Endothelial cell of umbilical vein (primary cell): ENCODE measurements at regions not wholly inside any gene's neighbourhood (a gene's known extent, or its start where the extent isn't known, plus 50 kb on each side); places are given as distances from the start of the nearest gene placed in this dataset.
"Not testable (repeated sequence)": the region's sequence is repeated elsewhere in the genome, so short reads cannot be mapped to it uniquely, and the experiment has no call there.

Experiments
- BruUV-seq: library from RNA; stranded (reverse); fragments of 400-500 nt; replicated peaks from 2 replicates; lab custom pipeline; 2021; lab: Mats Ljungman, UMichigan
- CTCF ChIA-PET: fragments of 300-600, 350-600 bp; sonication (Branson Sonifier 250); formaldehyde crosslinking; loops from one replicate; lab custom pipeline; 2021; ENCODE audit warnings: antibody characterized with exemption, inconsistent platforms; lab: Charles Lee
- POLR2A ChIA-PET: fragments of 300-600, 350-600 bp; sonication (Branson Sonifier 250); formaldehyde crosslinking; loops from one replicate; lab custom pipeline; 2021; ENCODE audit warnings: antibody characterized with exemption, inconsistent platforms; lab: Charles Lee
- DNase-seq: peaks from one replicate; pipeline ENCODE4 v3.0.0-alpha.2; 2011; ENCODE audit warnings: low read depth, low spot score
- FAIRE-seq: peaks from 2 replicates; lab custom pipeline; 2011; peaks lifted over from hg19 to GRCh38; lab: Jason Lieb, UNC
- H2AFZ ChIP-seq: 2 replicates; pipeline ENCODE4 v1.6.0; 2012; ENCODE audit warnings: low read depth, low read length, control low read depth, inconsistent platforms
- H3K27ac ChIP-seq: 2 replicates; pipeline ENCODE4 v1.5.1; 2011; ENCODE audit warnings: low read depth, mild to moderate bottlenecking, control low read depth, low read length, moderate library complexity; ENCODE audit not compliant: insufficient read depth
- H3K27me3 ChIP-seq, 2 experiments: 2 replicates each; pipeline versions ENCODE4 v1.6.0 to v1.6.1; 2011; ENCODE audit warnings: low read length in 2 of 2, mixed read lengths in 1 of 2; ENCODE audit not compliant: control insufficient read depth in 2 of 2, insufficient read depth in 2 of 2
- H3K36me3 ChIP-seq, 2 experiments: 2 replicates in 1 of 2; 3 replicates in 1 of 2; pipeline ENCODE4 v1.5.1; 2011; ENCODE audit warnings: low read length in 2 of 2, mild to moderate bottlenecking in 1 of 2, moderate library complexity in 1 of 2; ENCODE audit not compliant: control insufficient read depth in 2 of 2, insufficient read depth in 2 of 2; ENCODE audit errors: extremely low read depth in 1 of 2
- H3K4me1 ChIP-seq: 3 replicates; pipeline ENCODE4 v1.5.1; 2011; ENCODE audit warnings: mild to moderate bottlenecking, low read length; ENCODE audit not compliant: control insufficient read depth, insufficient read depth; ENCODE audit errors: extremely low read depth
- H3K4me2 ChIP-seq: 2 replicates; pipeline ENCODE4 v1.6.1; 2011; ENCODE audit warnings: low read length, control low read depth, mixed read lengths; ENCODE audit not compliant: insufficient read depth
- H3K4me3 ChIP-seq, 3 experiments: fragments of 200-600 bp in 1 of 3; sonication (generic), shearing (Covaris generic) in 1 of 3; replicated peaks in 1 of 3; 2 replicates each; pipeline ENCODE4 v1.5.1; 2011 to 2016; ENCODE audit warnings: control low read depth in 3 of 3, low read length in 3 of 3, mild to moderate bottlenecking in 2 of 3, inconsistent platforms in 1 of 3, low read depth in 1 of 3, moderate library complexity in 1 of 3; ENCODE audit not compliant: insufficient read depth in 1 of 3
- H3K79me2 ChIP-seq: 2 replicates; pipeline ENCODE4 v1.6.0; 2012; ENCODE audit warnings: low read length, inconsistent platforms; ENCODE audit not compliant: control insufficient read depth, insufficient read depth
- H3K9ac ChIP-seq: replicated peaks from 2 replicates; pipeline ENCODE3; 2011; ENCODE audit warnings: low read length, control low read depth; ENCODE audit not compliant: insufficient read depth; ENCODE audit errors: extremely low read depth
- H3K9me1 ChIP-seq: replicated peaks from 3 replicates; pipeline ENCODE4 v1.6.0; 2011; ENCODE audit warnings: mild to moderate bottlenecking, low read length; ENCODE audit not compliant: control insufficient read depth, insufficient read depth; ENCODE audit errors: extremely low read depth
- H3K9me3 ChIP-seq: replicated peaks from 2 replicates; pipeline ENCODE4 v1.5.1; 2012; ENCODE audit warnings: low read length, inconsistent platforms; ENCODE audit not compliant: control insufficient read depth, insufficient read depth
- H4K20me1 ChIP-seq: replicated peaks from 2 replicates; pipeline ENCODE3; 2011; ENCODE audit warnings: mild to moderate bottlenecking, low read length; ENCODE audit not compliant: control insufficient read depth, insufficient read depth; ENCODE audit errors: extremely low read depth
- CTCF ChIP-seq, 2 donors: IDR thresholded peaks; 1 replicate in 1 of 2; 2 replicates in 1 of 2; pipeline ENCODE4 v1.5.1; 2011; ENCODE audit warnings: low read length in 2 of 2, mild to moderate bottlenecking in 2 of 2, moderate library complexity in 2 of 2, control low read depth in 1 of 2, inconsistent platforms in 1 of 2, low read depth in 1 of 2; ENCODE audit not compliant: insufficient read depth in 1 of 2; ENCODE audit errors: extremely low read depth in 1 of 2
- EZH2 ChIP-seq: IDR thresholded peaks from 2 replicates; pipeline ENCODE4 v1.6.1; 2012; ENCODE audit warnings: borderline replicate concordance, low read depth, mild to moderate bottlenecking, moderate library complexity, low read length, inconsistent platforms; ENCODE audit not compliant: severe bottlenecking
- GATA2 ChIP-seq: IDR thresholded peaks from 2 replicates; pipeline ENCODE4 v1.7.0; 2011; ENCODE audit warnings: low read depth, mild to moderate bottlenecking, moderate library complexity, mixed read lengths, low read length; ENCODE audit not compliant: insufficient read length, insufficient read depth
- JUN ChIP-seq: IDR thresholded peaks from 2 replicates; pipeline ENCODE4 v1.6.1; 2011; ENCODE audit warnings: borderline replicate concordance, low read depth; ENCODE audit not compliant: insufficient read length, insufficient read depth
- MAX ChIP-seq: IDR thresholded peaks from 2 replicates; pipeline ENCODE4 v1.6.1; 2011; ENCODE audit not compliant: insufficient read depth, insufficient read length
- MYC ChIP-seq: IDR thresholded peaks from one replicate; pipeline ENCODE4 v1.6.1; 2011; ENCODE audit warnings: mild to moderate bottlenecking, low read depth, low read length
- POLR2A ChIP-seq: IDR thresholded peaks from 2 replicates; pipeline ENCODE4 v1.6.1; 2012; ENCODE audit warnings: low read depth, mild to moderate bottlenecking, control low read depth, low read length
- POLR2AphosphoS5 ChIP-seq: IDR thresholded peaks from 2 replicates; pipeline ENCODE4 v1.6.1; 2012; ENCODE audit warnings: low read depth, mild to moderate bottlenecking, control low read depth, low read length, moderate library complexity; ENCODE audit not compliant: insufficient read depth
- dilution Hi-C: fragments of 300-500 bp; cut with MboI; formaldehyde crosslinking; loops from one replicate; pipeline ENCODE4 v1.15.0; 2019; ENCODE audit warnings: low sequenced_read_pairs; ENCODE audit not compliant: extremely low pct_ligation_motif_present
- intact Hi-C: fragments of 100-400 bp; cut with micrococcal nuclease; formaldehyde crosslinking; loops from one replicate; pipeline ENCODE4 v1.10.0; 2022

GRCh38 chr6:86192123-86192522 is 549.4 kb upstream of the SYNCRIP start:
- no peak overlapping the region for H3K4me2 ChIP-seq
- H3K9me1 ChIP-seq: no peaks in the 10 kb centered on the region
- FAIRE-seq (no peak), DNase-seq (peak; percentile 15)
- H3K27me3 ChIP-seq: no peaks in the 10 kb centered on the region
- H2AFZ ChIP-seq: no peak overlapping the region
- BruUV-seq: no TSS peak
- CTCF ChIA-PET: no interaction called here
- dilution Hi-C loops (no loop called here), intact Hi-C loops (loop anchor here (1.0 kb wide), 2 partner anchors 269 to 436 kb away; no protein-coding TSS in a partner anchor)
- H3K4me3 ChIP-seq: no peak overlapping the region
- no peaks in the 10 kb centered on the region for H3K9me3 ChIP-seq
- no peak overlapping the region for H3K27ac ChIP-seq
- TF ChIP-seq POLR2A (no peak), EZH2 (no peak), POLR2AphosphoS5 (no peak), GATA2 (no peak), MAX (no peak), JUN (no peak), CTCF (IDR thresholded peaks at IDR 0.05; ENCODE audit: extremely low read depth in 1 of 2, insufficient read depth in 1 of 2, low read depth in 1 of 2, low read length in 2 of 2) (peak; percentile 9 to 18), MYC (no peak)
- H3K4me1 ChIP-seq: no peaks in the 10 kb centered on the region
- no peaks in the 10 kb centered on the region for H4K20me1 ChIP-seq
- POLR2A ChIA-PET: no interaction called here
- no peaks in the 10 kb centered on the region for H3K36me3 ChIP-seq
- H3K79me2 ChIP-seq: no peaks in the 10 kb centered on the region
- no peak overlapping the region for H3K9ac ChIP-seq

GRCh38 chr6:86175149-86175548 is 532.5 kb upstream of the SYNCRIP start:
- H3K27ac ChIP-seq, DNase-seq, H4K20me1 ChIP-seq, H3K9me1 ChIP-seq, H3K27me3 ChIP-seq, H3K9me3 ChIP-seq, BruUV-seq, H3K79me2 ChIP-seq, intact Hi-C loops, H3K9ac ChIP-seq, FAIRE-seq, POLR2A ChIA-PET, H3K4me2 ChIP-seq, H2AFZ ChIP-seq, CTCF ChIA-PET, H3K4me3 ChIP-seq, H3K4me1 ChIP-seq, dilution Hi-C loops, H3K36me3 ChIP-seq: not testable (repeated sequence)
